ENCODE measurements at regions not wholly inside any gene's neighbourhood (a gene's known extent, or its start where the extent isn't known, plus 50 kb on each side); places are given as distances from the start of the nearest gene placed in this dataset.

DNA sequence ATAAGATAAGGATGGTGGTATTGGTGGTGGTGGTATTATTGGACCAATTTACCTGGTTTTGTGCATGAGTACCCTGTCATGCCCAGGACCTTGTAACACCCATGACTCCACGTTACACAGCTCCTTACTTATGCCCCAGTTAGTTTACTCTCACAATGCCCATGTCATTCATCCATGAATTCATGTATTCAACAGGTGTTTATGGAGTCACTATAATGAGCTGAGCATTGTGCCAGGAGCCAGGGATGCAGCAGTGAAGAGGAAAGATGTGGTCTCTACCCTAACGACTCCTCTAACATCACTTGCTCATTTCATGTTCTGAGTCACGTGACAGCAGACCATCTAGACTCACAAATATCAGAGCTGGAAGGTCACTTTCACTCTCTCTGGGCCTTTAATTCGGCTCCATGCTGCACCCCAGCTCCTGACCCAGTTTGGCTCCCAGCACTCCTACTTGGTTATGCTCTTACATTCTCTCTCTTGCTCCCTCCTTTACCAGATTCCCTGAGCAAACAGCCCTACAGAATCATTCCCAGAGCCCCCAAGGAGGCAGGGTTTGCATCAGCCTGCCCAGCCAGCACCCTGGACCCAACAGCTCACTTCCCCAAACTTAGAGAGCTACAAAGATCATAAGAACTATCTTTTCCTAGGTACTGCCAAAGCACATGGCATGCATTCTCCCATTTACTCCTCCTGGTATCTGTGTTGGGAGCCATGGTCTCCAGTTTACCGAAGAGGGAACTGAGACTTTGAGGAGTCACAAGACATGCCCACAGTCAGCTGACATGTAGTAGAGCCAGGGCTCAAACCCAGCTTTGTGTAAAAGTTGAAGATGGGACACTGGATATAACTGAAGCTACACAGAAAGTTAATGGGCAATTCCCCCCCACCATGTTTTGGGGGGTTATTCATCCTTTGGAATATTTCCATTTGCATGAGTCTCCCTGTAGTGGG, 449.9 kb downstream of the LRATD1 start:
- H3K27ac ChIP-seq (ENCODE audit: low read depth, low read length): no peak overlapping the region
- H3F3A ChIP-seq (ENCODE audit: control insufficient read depth, insufficient read depth): no peaks in the 10 kb centered on the region
- no peaks in the 10 kb centered on the region for H3K79me2 ChIP-seq (ENCODE audit: control insufficient read depth, low read length)
- no peak for TF ChIP-seq CTCF (IDR thresholded peaks at IDR 0.05; ENCODE audit: low read depth, low read length, poor library complexity, severe bottlenecking)
- no peak for TF ChIP-seq EZH2phosphoT487 (IDR thresholded peaks at IDR 0.05; ENCODE audit: borderline replicate concordance, low read length)
- no peak overlapping the region for H3K4me3 ChIP-seq (ENCODE audit: low read length)
- H3K4me2 ChIP-seq (ENCODE audit: low read length): no peak overlapping the region
- no peaks in the 10 kb centered on the region for H3K9me2 ChIP-seq (replicated peaks; ENCODE audit: control insufficient read depth, low read length)
- H4K20me1 ChIP-seq (ENCODE audit: control insufficient read depth, insufficient read depth, low read depth, low read length): no peaks in the 10 kb centered on the region
- no peaks in the 10 kb centered on the region for H3K36me3 ChIP-seq (ENCODE audit: control insufficient read depth, low read length)
- no peaks in the 10 kb centered on the region for H3K4me1 ChIP-seq (ENCODE audit: control insufficient read depth, low read length)
- H3K9me3 ChIP-seq (ENCODE audit: control insufficient read depth, insufficient read depth, low read length): no peaks in the 10 kb centered on the region; the same call in 1 of the 2 replicates
- H3K27me3 ChIP-seq (ENCODE audit: control insufficient read depth, low read length): no peaks in the 10 kb centered on the region

GRCh38 chr2:15084826-15085489, 452.4 kb downstream of the LRATD1 start:
- Histone ChIP-seq H3K27ac (ENCODE audit: low read depth, low read length) (no peak overlapping the region), H3K9me2 (replicated peaks; ENCODE audit: control insufficient read depth, low read length) (no peaks in the 10 kb centered on the region), H3K27me3 (ENCODE audit: control insufficient read depth, low read length) (no peaks in the 10 kb centered on the region), H3K4me2 (ENCODE audit: low read length) (no peak overlapping the region), H3K9me3 (ENCODE audit: control insufficient read depth, insufficient read depth, low read length) (no peaks in the 10 kb centered on the region), H3F3A (ENCODE audit: control insufficient read depth, insufficient read depth) (no peaks in the 10 kb centered on the region), H3K79me2 (ENCODE audit: control insufficient read depth, low read length) (no peaks in the 10 kb centered on the region), H3K4me1 (ENCODE audit: control insufficient read depth, low read length) (no peaks in the 10 kb centered on the region), H3K4me3 (ENCODE audit: low read length) (no peak overlapping the region), H4K20me1 (ENCODE audit: control insufficient read depth, insufficient read depth, low read depth, low read length) (no peaks in the 10 kb centered on the region), H3K36me3 (ENCODE audit: control insufficient read depth, low read length) (no peaks in the 10 kb centered on the region)
- TF ChIP-seq CTCF (IDR thresholded peaks at IDR 0.05; ENCODE audit: low read depth, low read length, poor library complexity, severe bottlenecking): no peak
- TF ChIP-seq EZH2phosphoT487 (IDR thresholded peaks at IDR 0.05; ENCODE audit: borderline replicate concordance, low read length): no peak

DNA sequence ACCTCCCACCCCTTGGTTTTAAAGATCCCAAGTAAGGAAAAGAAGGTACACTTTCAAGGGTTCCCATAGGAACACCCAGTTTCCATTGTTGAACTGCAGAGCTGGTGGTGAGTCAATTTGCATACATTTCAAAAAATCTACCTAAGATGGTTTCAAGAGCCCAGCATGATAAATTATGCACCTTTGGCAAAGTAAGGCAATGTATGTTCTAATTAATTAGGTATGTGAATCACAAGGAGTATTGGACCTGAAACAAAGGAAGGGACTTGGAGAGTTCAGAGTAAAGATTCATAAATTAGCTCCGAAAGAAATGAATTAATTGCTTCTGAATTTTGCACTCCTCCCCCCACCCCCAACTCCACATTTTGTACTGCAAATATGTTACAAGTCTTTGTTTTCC, 459.7 kb downstream of the LRATD1 start:
- H3K4me2 ChIP-seq (ENCODE audit: low read length): no peak overlapping the region
- H3K27me3 ChIP-seq (ENCODE audit: control insufficient read depth, low read length): no peaks in the 10 kb centered on the region
- no peaks in the 10 kb centered on the region for H4K20me1 ChIP-seq (ENCODE audit: control insufficient read depth, insufficient read depth, low read depth, low read length)
- H3K79me2 ChIP-seq (ENCODE audit: control insufficient read depth, low read length): no peaks in the 10 kb centered on the region
- H3K4me1 ChIP-seq (ENCODE audit: control insufficient read depth, low read length): no peaks in the 10 kb centered on the region
- H3K4me3 ChIP-seq (ENCODE audit: low read length): no peak overlapping the region
- no peaks in the 10 kb centered on the region for H3K9me2 ChIP-seq (replicated peaks; ENCODE audit: control insufficient read depth, low read length)
- H3K9me3 ChIP-seq (ENCODE audit: control insufficient read depth, insufficient read depth, low read length): no peaks in the 10 kb centered on the region
- TF ChIP-seq EZH2phosphoT487 (IDR thresholded peaks at IDR 0.05; ENCODE audit: borderline replicate concordance, low read length) (no peak), CTCF (IDR thresholded peaks at IDR 0.05; ENCODE audit: low read depth, low read length, poor library complexity, severe bottlenecking) (no peak)
- no peaks in the 10 kb centered on the region for H3F3A ChIP-seq (ENCODE audit: control insufficient read depth, insufficient read depth)
- H3K27ac ChIP-seq (ENCODE audit: low read depth, low read length): no peak overlapping the region
- no peaks in the 10 kb centered on the region for H3K36me3 ChIP-seq (ENCODE audit: control insufficient read depth, low read length)

All from DOHH2 (cell line).